ENCODE measurements at regions not wholly inside any gene's neighbourhood (a gene's known extent, or its start where the extent isn't known, plus 50 kb on each side); places are given as distances from the start of the nearest gene placed in this dataset.
"Not testable (repeated sequence)": the region's sequence is repeated elsewhere in the genome, so short reads cannot be mapped to it uniquely, and the experiment has no call there.

- DNase-seq = no peak
Observed at GRCh38 chr1:101428562-101428961, 191.7 kb downstream of the S1PR1 start.

GRCh38 chr1:101431956-101432510 lies 195.2 kb downstream of the S1PR1 start:
- DNase-seq = no peak

- DNase-seq = no peak
Observed at GRCh38 chr1:101435831-101436511, 199.2 kb downstream of the S1PR1 start.

GRCh38 chr1:101437800-101438199 lies 201.0 kb downstream of the S1PR1 start:
- no peak for DNase-seq

- DNase-seq = no peak
Observed at GRCh38 chr1:101438359-101438758, 201.5 kb downstream of the S1PR1 start.

GRCh38 chr1:101440485-101440884 lies 203.7 kb downstream of the S1PR1 start:
- no peak for DNase-seq

- DNase-seq = no peak
Observed at GRCh38 chr1:101444381-101444780, 207.6 kb downstream of the S1PR1 start.

- no peak for DNase-seq
Observed at GRCh38 chr1:101444873-101445618, 208.2 kb downstream of the S1PR1 start.

- DNase-seq = no peak
Observed at GRCh38 chr1:101448018-101448417, 211.2 kb downstream of the S1PR1 start.

GRCh38 chr1:101450691-101451090 lies 213.9 kb downstream of the S1PR1 start:
- not testable (repeated sequence) for DNase-seq

- no peak for DNase-seq
Observed at GRCh38 chr1:101451888-101452287, 215.1 kb downstream of the S1PR1 start.

GRCh38 chr1:101452825-101453224 lies 216.0 kb downstream of the S1PR1 start:
- DNase-seq = no peak

- DNase-seq = no peak
Observed at GRCh38 chr1:101453844-101454243, 217.0 kb downstream of the S1PR1 start.

- no peak for DNase-seq
Observed at GRCh38 chr1:101455166-101455565, 218.3 kb downstream of the S1PR1 start.

- no peak for DNase-seq
Observed at GRCh38 chr1:101460739-101461138, 223.9 kb downstream of the S1PR1 start.

- no peak for DNase-seq
Observed at GRCh38 chr1:101463195-101463594, 226.4 kb downstream of the S1PR1 start.

GRCh38 chr1:101465941-101466340 lies 229.1 kb downstream of the S1PR1 start:
- no peak for DNase-seq

- DNase-seq = no peak
Observed at GRCh38 chr1:101474039-101474665, 237.3 kb downstream of the S1PR1 start.

- no peak for DNase-seq
Observed at GRCh38 chr1:101476541-101476940, 239.7 kb downstream of the S1PR1 start.

- DNase-seq = no peak
Observed at GRCh38 chr1:101479945-101480344, 243.1 kb downstream of the S1PR1 start.

- no peak for DNase-seq
Observed at GRCh38 chr1:101482306-101482705, 245.5 kb downstream of the S1PR1 start.

- DNase-seq = no peak
Observed at GRCh38 chr1:101483982-101484688, 247.3 kb downstream of the S1PR1 start.

- DNase-seq = no peak
Observed at GRCh38 chr1:101484689-101485338, 248.0 kb downstream of the S1PR1 start.
